ENCODE measurements at regions not wholly inside any gene's neighbourhood (a gene's known extent, or its start where the extent isn't known, plus 50 kb on each side); places are given as distances from the start of the nearest gene placed in this dataset.

GRCh38 chr5:171573021-171573420 is 153.6 kb downstream of the FGF18 start:
- intact Hi-C loops (cut with micrococcal nuclease; ENCODE audit: unreplicated experiment) = no loop called here

GRCh38 chr5:171573451-171574225 is 154.2 kb downstream of the FGF18 start:
- no peak overlapping the region for H3K27ac ChIP-seq (ENCODE audit: low read length)
- in situ Hi-C loops (cut with HindIII; ENCODE audit: low pct_unique_long_range_greater_than_20kb, low sequenced_read_pairs) = no loop called here
- H3K36me3 ChIP-seq (ENCODE audit: control insufficient read depth, insufficient read depth, low read length) = no peaks in the 10 kb centered on the region
- H3K9me3 ChIP-seq (ENCODE audit: control insufficient read depth, insufficient read depth, low read depth, low read length) = no peaks in the 10 kb centered on the region
- no peaks in the 10 kb centered on the region for H3K4me1 ChIP-seq (ENCODE audit: control insufficient read depth, insufficient read depth, low read length)
- no TSS peak for BruUV-seq (replicated peaks)
- DNase-seq (ENCODE audit: low read depth, low spot score) (no peak), ATAC-seq (no peak)
- intact Hi-C loops (cut with micrococcal nuclease; ENCODE audit: unreplicated experiment) = no loop called here
- no peak overlapping the region for H3K4me3 ChIP-seq (ENCODE audit: low read depth in 2 of 2, low read length in 2 of 2)
- TF ChIP-seq SIN3A (IDR thresholded peaks at IDR 0.05; ENCODE audit: borderline replicate concordance, insufficient read depth, low read depth, low read length) = no peak
- H3K27me3 ChIP-seq (ENCODE audit: control insufficient read depth, insufficient read depth, low read length) = peaks cover 7% of the 10 kb centered on the region
- CTCF ChIA-PET = no interaction called here
- POLR2A ChIA-PET = no interaction called here

More at GRCh38 chr5:171573021-171573420, 153.6 kb downstream of the FGF18 start:
- DNase-seq (ENCODE audit: low read depth, low spot score) (no peak), ATAC-seq (no peak)
- Histone ChIP-seq H3K4me3 (ENCODE audit: low read depth in 2 of 2, low read length in 2 of 2) (no peak overlapping the region), H3K27me3 (ENCODE audit: control insufficient read depth, insufficient read depth, low read length) (peaks cover 7% of the 10 kb centered on the region), H3K27ac (ENCODE audit: low read length) (no peak overlapping the region), H3K9me3 (ENCODE audit: control insufficient read depth, insufficient read depth, low read depth, low read length) (no peaks in the 10 kb centered on the region), H3K4me1 (ENCODE audit: control insufficient read depth, insufficient read depth, low read length) (no peaks in the 10 kb centered on the region), H3K36me3 (ENCODE audit: control insufficient read depth, insufficient read depth, low read length) (no peaks in the 10 kb centered on the region)
- TF ChIP-seq POLR2AphosphoS5 (IDR thresholded peaks at IDR 0.05; ENCODE audit: low read depth, low read length) (no peak), REST (IDR thresholded peaks at IDR 0.05; ENCODE audit: insufficient read depth in 1 of 2, low read depth in 2 of 2, low read length in 1 of 2) (no peak), CTCF (IDR thresholded peaks at IDR 0.05) (no peak), SIN3A (IDR thresholded peaks at IDR 0.05; ENCODE audit: borderline replicate concordance, insufficient read depth, low read depth, low read length) (no peak), TCF7L2 (IDR thresholded peaks at IDR 0.05; ENCODE audit: low read depth, low read length) (no peak)
- BruUV-seq (replicated peaks) = no TSS peak
- ChIA-PET POLR2A (no interaction called here), CTCF (no interaction called here)
- in situ Hi-C loops (cut with HindIII; ENCODE audit: low pct_unique_long_range_greater_than_20kb, low sequenced_read_pairs) = no loop called here

GRCh38 chr5:171574376-171574775 is 154.9 kb downstream of the FGF18 start:
- no TSS peak for BruUV-seq (replicated peaks)

More at GRCh38 chr5:171574376-171574775, 154.9 kb downstream of the FGF18 start:
- ChIA-PET POLR2A (no interaction called here), CTCF (no interaction called here)
- H3K27ac ChIP-seq (ENCODE audit: low read length) = no peak overlapping the region
- in situ Hi-C loops (cut with HindIII; ENCODE audit: low pct_unique_long_range_greater_than_20kb, low sequenced_read_pairs) = no loop called here
- no peak for TF ChIP-seq CTCF (IDR thresholded peaks at IDR 0.05)
- ATAC-seq (no peak), DNase-seq (ENCODE audit: low read depth, low spot score) (no peak)
- H3K36me3 ChIP-seq (ENCODE audit: control insufficient read depth, insufficient read depth, low read length) = no peaks in the 10 kb centered on the region
- H3K4me1 ChIP-seq (ENCODE audit: control insufficient read depth, insufficient read depth, low read length) = no peaks in the 10 kb centered on the region
- H3K4me3 ChIP-seq (ENCODE audit: low read depth in 2 of 2, low read length in 2 of 2) = no peak overlapping the region
- no peaks in the 10 kb centered on the region for H3K9me3 ChIP-seq (ENCODE audit: control insufficient read depth, insufficient read depth, low read depth, low read length)
- intact Hi-C loops (cut with micrococcal nuclease; ENCODE audit: unreplicated experiment) = no loop called here
- H3K27me3 ChIP-seq (ENCODE audit: control insufficient read depth, insufficient read depth, low read length) = peaks cover 7% of the 10 kb centered on the region

Measured in Panc1 (cell line).